DND-41 (cell line): ENCODE measurements at regions not wholly inside any gene's neighbourhood (a gene's known extent, or its start where the extent isn't known, plus 50 kb on each side); places are given as distances from the start of the nearest gene placed in this dataset.

Experiments
- ATAC-seq: fragments of 200-7000 bp; cut with Tn5 transposase; 3 replicates; pipeline ENCODE4 v1.9.1; 2021; ENCODE audit warnings: low read depth; ENCODE audit not compliant: insufficient read depth
- DNase-seq: peaks from one replicate; pipeline ENCODE4 v3.0.0-alpha.2; 2020
- H2AFZ ChIP-seq: 2 replicates; pipeline ENCODE4 v1.6.0; 2012; ENCODE audit warnings: low read depth, low read length
- H3K27ac ChIP-seq: 2 replicates; pipeline ENCODE4 v1.5.1; 2012; ENCODE audit warnings: low read length, inconsistent platforms
- H3K27me3 ChIP-seq: fragments of 200-600 bp; sonication (generic); 2 replicates; pipeline ENCODE4 v1.6.0; 2012; ENCODE audit warnings: low read length, mild to moderate bottlenecking, inconsistent platforms; ENCODE audit not compliant: insufficient read depth, poor library complexity
- H3K36me3 ChIP-seq: 2 replicates; pipeline ENCODE4 v1.5.1; 2012; ENCODE audit warnings: low read length, inconsistent platforms; ENCODE audit not compliant: insufficient read depth
- H3K4me1 ChIP-seq: 2 replicates; pipeline ENCODE4 v1.5.1; 2012; ENCODE audit warnings: mild to moderate bottlenecking, low read length; ENCODE audit not compliant: insufficient read depth
- H3K4me2 ChIP-seq: 2 replicates; pipeline ENCODE4 v1.6.0; 2012; ENCODE audit warnings: mild to moderate bottlenecking, moderate library complexity, low read length, inconsistent platforms; ENCODE audit not compliant: insufficient read depth
- H3K4me3 ChIP-seq, 2 experiments: fragments of 200-600 bp in 1 of 2; shearing (Covaris generic) in 1 of 2; 2 replicates each; pipeline ENCODE4 v1.5.1; 2012 to 2016; ENCODE audit warnings: inconsistent platforms in 2 of 2, low read length in 2 of 2, mild to moderate bottlenecking in 2 of 2, low read depth in 1 of 2, moderate library complexity in 1 of 2
- H3K79me2 ChIP-seq: 2 replicates; pipeline ENCODE4 v1.6.0; 2012; ENCODE audit warnings: low read length, inconsistent platforms; ENCODE audit not compliant: insufficient read depth
- H3K9ac ChIP-seq: 2 replicates; pipeline ENCODE4 v1.6.0; 2012; ENCODE audit warnings: low read depth, mild to moderate bottlenecking, inconsistent platforms, low read length, moderate library complexity
- H3K9me3 ChIP-seq: 2 replicates; pipeline ENCODE4 v1.5.1; 2012; ENCODE audit warnings: low read length, moderate library complexity, mild to moderate bottlenecking, inconsistent platforms; ENCODE audit not compliant: insufficient read depth, severe bottlenecking
- H4K20me1 ChIP-seq: 2 replicates; pipeline ENCODE4 v1.6.0; 2012; ENCODE audit warnings: low read length; ENCODE audit not compliant: insufficient read depth
- EZH2 ChIP-seq: IDR thresholded peaks from 3 replicates; pipeline ENCODE4 v1.6.1; 2012; ENCODE audit warnings: borderline replicate concordance, low read depth, mild to moderate bottlenecking, moderate library complexity, low read length, inconsistent platforms; ENCODE audit not compliant: severe bottlenecking
- TF ChIP-seq, protein P1 (sequence below): IDR thresholded peaks from 2 replicates; pipeline ENCODE4 v1.5.1; 2012; ENCODE audit warnings: borderline replicate concordance, low read length, moderate library complexity, mild to moderate bottlenecking; ENCODE audit not compliant: poor library complexity, severe bottlenecking; ENCODE audit errors: extremely low read depth

DNA sequence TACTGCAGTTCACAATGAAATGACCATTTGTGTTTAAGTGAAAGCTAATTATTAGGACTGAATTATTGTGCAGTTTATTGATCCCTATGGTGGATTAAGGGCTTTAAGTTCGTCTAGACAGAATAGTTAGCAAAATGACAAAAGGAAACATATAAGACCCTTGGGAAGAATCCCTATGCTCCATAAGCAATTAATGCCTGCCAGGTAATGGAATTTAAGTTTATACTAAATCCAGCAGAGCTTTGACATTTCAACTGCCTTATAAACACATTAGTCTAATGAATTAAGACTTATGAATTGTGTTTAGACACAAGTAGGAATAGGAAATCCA lies 640.0 kb upstream of the ARRDC3 start:
- H3K36me3 ChIP-seq: no peaks in the 10 kb centered on the region
- no peaks in the 10 kb centered on the region for H3K27me3 ChIP-seq
- no peaks in the 10 kb centered on the region for H3K4me1 ChIP-seq
- DNase-seq (no peak), ATAC-seq (no peak)
- no peak overlapping the region for H2AFZ ChIP-seq
- H3K4me3 ChIP-seq: no peak overlapping the region
- H4K20me1 ChIP-seq: no peaks in the 10 kb centered on the region
- no peak overlapping the region for H3K27ac ChIP-seq
- no peaks in the 10 kb centered on the region for H3K79me2 ChIP-seq
- no peak overlapping the region for H3K9ac ChIP-seq
- no peaks in the 10 kb centered on the region for H3K9me3 ChIP-seq
- no peak for TF ChIP-seq EZH2
- TF ChIP-seq, protein P1, sequence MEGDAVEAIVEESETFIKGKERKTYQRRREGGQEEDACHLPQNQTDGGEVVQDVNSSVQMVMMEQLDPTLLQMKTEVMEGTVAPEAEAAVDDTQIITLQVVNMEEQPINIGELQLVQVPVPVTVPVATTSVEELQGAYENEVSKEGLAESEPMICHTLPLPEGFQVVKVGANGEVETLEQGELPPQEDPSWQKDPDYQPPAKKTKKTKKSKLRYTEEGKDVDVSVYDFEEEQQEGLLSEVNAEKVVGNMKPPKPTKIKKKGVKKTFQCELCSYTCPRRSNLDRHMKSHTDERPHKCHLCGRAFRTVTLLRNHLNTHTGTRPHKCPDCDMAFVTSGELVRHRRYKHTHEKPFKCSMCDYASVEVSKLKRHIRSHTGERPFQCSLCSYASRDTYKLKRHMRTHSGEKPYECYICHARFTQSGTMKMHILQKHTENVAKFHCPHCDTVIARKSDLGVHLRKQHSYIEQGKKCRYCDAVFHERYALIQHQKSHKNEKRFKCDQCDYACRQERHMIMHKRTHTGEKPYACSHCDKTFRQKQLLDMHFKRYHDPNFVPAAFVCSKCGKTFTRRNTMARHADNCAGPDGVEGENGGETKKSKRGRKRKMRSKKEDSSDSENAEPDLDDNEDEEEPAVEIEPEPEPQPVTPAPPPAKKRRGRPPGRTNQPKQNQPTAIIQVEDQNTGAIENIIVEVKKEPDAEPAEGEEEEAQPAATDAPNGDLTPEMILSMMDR: no peak
- H3K4me2 ChIP-seq: no peak overlapping the region

DNA sequence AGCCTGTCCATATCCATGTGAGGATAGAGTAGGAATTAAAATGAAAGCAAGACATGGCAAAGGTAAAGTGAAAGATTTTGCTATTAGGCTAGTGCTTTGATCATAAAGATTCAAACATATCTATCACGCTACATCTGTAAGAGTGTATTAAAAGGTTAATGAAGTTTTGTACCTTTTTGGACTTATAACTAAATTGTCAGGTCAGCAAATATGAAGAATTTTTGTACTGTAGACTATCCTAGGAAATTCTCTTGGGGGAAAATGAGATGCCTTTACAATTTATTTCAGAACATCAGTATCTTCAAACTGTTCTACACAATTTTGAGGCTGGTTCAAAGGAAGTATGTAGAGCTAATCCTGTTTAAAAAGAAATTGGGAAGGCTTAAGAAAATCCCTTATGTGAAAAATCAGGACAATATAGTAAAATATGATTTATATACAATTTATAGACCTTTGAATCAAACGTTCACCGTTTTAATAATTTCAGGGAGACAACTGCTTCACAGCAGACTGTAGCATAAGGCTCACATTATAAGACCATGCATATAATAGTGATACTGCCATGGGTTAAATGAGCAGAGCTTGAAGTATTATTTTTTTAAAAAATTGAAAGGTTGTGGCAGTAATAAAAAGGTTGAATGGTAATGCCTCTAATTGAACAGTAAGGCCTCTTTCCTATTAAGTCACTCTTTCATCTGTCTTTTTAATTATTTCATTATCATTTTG lies 639.5 kb upstream of the ARRDC3 start:
- Histone ChIP-seq H3K4me1 (no peaks in the 10 kb centered on the region), H2AFZ (no peak overlapping the region), H3K79me2 (no peaks in the 10 kb centered on the region), H3K9ac (no peak overlapping the region), H4K20me1 (no peaks in the 10 kb centered on the region), H3K36me3 (no peaks in the 10 kb centered on the region), H3K4me3 (no peak overlapping the region), H3K4me2 (no peak overlapping the region), H3K9me3 (no peaks in the 10 kb centered on the region), H3K27ac (no peak overlapping the region), H3K27me3 (no peaks in the 10 kb centered on the region)
- ATAC-seq (no peak), DNase-seq (no peak)
- TF ChIP-seq EZH2: no peak
- TF ChIP-seq, protein P1: no peak

DNA sequence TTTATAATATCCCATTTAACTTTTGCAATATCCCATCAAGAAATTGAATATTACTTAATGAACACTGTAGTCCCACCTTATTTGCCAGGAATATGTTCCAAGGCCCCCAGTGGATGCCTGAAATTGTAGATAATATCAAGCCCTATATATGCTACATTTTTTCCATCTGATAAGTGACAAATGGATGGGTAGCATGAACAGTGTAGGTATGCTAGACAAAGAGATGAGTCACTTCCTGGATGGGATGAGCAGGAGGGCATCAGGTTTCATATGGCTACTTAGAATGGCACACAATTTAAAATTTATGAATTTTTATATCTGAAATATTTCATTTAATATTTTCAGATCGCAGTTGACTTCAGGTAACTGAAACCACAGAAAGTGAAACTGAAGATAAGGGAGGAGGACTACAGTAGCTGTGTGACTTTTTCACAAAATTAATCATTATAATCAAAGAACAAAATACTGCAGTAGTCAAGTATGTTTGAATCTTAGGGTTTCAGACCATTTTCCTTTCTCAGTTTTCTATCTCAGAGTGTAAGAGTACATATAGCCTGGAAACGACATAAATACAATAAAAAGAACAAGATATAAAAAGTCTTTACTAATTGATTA lies 636.4 kb upstream of the ARRDC3 start:
- no peak overlapping the region for H2AFZ ChIP-seq
- ATAC-seq: no peak
- no peaks in the 10 kb centered on the region for H3K79me2 ChIP-seq

More for the DNA sequence above, 636.4 kb upstream of the ARRDC3 start:
- no peak overlapping the region for H3K9ac ChIP-seq
- no peak overlapping the region for H3K4me3 ChIP-seq
- H4K20me1 ChIP-seq: no peaks in the 10 kb centered on the region
- H3K9me3 ChIP-seq: no peaks in the 10 kb centered on the region
- TF ChIP-seq EZH2: no peak
- TF ChIP-seq, protein P1: no peak
- DNase-seq: no peak
- H3K4me2 ChIP-seq: no peak overlapping the region
- no peak overlapping the region for H3K27ac ChIP-seq
- H3K4me1 ChIP-seq: no peaks in the 10 kb centered on the region
- no peaks in the 10 kb centered on the region for H3K36me3 ChIP-seq
- H3K27me3 ChIP-seq: no peaks in the 10 kb centered on the region
